HS-5 (cell line): ENCODE measurements at regions not wholly inside any gene's neighbourhood (a gene's known extent, or its start where the extent isn't known, plus 50 kb on each side); places are given as distances from the start of the nearest gene placed in this dataset.
"Not testable (repeated sequence)": the region's sequence is repeated elsewhere in the genome, so short reads cannot be mapped to it uniquely, and the experiment has no call there.

ENCODE experiments used
- DNase-seq: peaks from one replicate; pipeline ENCODE4 v3.0.0-alpha.2; 2012; ENCODE audit warnings: low read depth

GRCh38 chr5:163885117-163885516 lies 379.7 kb downstream of the MAT2B start:
- DNase-seq: no peak

- DNase-seq: no peak
Measured at GRCh38 chr5:163887854-163888253, 382.4 kb downstream of the MAT2B start.

GRCh38 chr5:163888366-163888765 lies 382.9 kb downstream of the MAT2B start:
- DNase-seq: no peak

- peak; percentile 78 for DNase-seq
Measured at GRCh38 chr5:163889369-163889768, 383.9 kb downstream of the MAT2B start.

- no peak for DNase-seq
Measured at GRCh38 chr5:163890261-163890660, 384.8 kb downstream of the MAT2B start.

GRCh38 chr5:163893281-163893680 lies 387.9 kb downstream of the MAT2B start:
- no peak for DNase-seq

GRCh38 chr5:163894645-163895044 lies 389.2 kb downstream of the MAT2B start:
- DNase-seq: peak; percentile 73

- no peak for DNase-seq
Measured at GRCh38 chr5:163898873-163899272, 393.5 kb downstream of the MAT2B start.

- DNase-seq: not testable (repeated sequence)
Measured at GRCh38 chr5:163907783-163908182, 402.4 kb downstream of the MAT2B start.

GRCh38 chr5:163908253-163908652 lies 402.8 kb downstream of the MAT2B start:
- DNase-seq: no peak

GRCh38 chr5:163910226-163910625 lies 404.8 kb downstream of the MAT2B start:
- DNase-seq: no peak

GRCh38 chr5:163912046-163912445 lies 406.6 kb downstream of the MAT2B start:
- no peak for DNase-seq

- DNase-seq: no peak
Measured at GRCh38 chr5:163913548-163913947, 408.1 kb downstream of the MAT2B start.

- DNase-seq: no peak
Measured at GRCh38 chr5:163914910-163915309, 409.5 kb downstream of the MAT2B start.

GRCh38 chr5:163915481-163915961 lies 410.1 kb downstream of the MAT2B start:
- no peak for DNase-seq

- DNase-seq: no peak
Measured at GRCh38 chr5:163916376-163916775, 411.0 kb downstream of the MAT2B start.

GRCh38 chr5:163916861-163917260 lies 411.4 kb downstream of the MAT2B start:
- no peak for DNase-seq

GRCh38 chr5:163917747-163918146 lies 412.3 kb downstream of the MAT2B start:
- DNase-seq: peak; percentile 5

- not testable (repeated sequence) for DNase-seq
Measured at GRCh38 chr5:163934990-163935389, 429.6 kb downstream of the MAT2B start.

GRCh38 chr5:163938595-163938994 lies 433.2 kb downstream of the MAT2B start:
- no peak for DNase-seq

GRCh38 chr5:163941079-163941478 lies 435.7 kb downstream of the MAT2B start:
- DNase-seq: no peak

- DNase-seq: no peak
Measured at GRCh38 chr5:163943546-163943945, 438.1 kb downstream of the MAT2B start.

- DNase-seq: no peak
Measured at GRCh38 chr5:163944738-163945137, 439.3 kb downstream of the MAT2B start.

- no peak for DNase-seq
Measured at GRCh38 chr5:163947848-163948666, 442.6 kb downstream of the MAT2B start.
